C4-2B (cell line): ENCODE measurements at regions not wholly inside any gene's neighbourhood (a gene's known extent, or its start where the extent isn't known, plus 50 kb on each side); places are given as distances from the start of the nearest gene placed in this dataset.

Source experiments
- ZFX ChIP-seq: fragments of 450-650 bp; IDR thresholded peaks from 2 replicates; pipeline ENCODE4 v1.6.1; 2017
- TF ChIP-seq, protein P1 (sequence below): fragments of 450-650 bp; conservative IDR thresholded peaks from 2 replicates; pipeline ENCODE4 v1.5.1; 2017; ENCODE audit warnings: mild to moderate bottlenecking

DNA sequence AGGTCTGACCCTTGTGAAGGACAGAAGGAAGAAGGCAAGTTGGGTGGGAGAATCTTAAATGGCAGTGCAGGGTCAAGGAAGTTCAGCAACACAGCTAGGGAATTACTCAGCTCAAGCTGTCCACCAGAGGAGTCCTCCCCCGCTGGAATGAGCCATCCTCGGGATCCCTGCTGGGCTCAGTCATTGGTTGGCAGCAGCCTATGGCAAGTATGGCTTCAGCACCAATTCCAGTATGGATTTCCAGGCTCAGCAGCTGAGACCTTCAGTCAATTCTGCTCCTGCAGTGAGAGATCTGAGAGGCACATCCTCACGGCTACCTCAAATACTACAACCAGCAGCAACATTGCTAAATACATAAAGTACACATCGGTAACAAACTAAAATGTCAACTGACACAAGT, 280.6 kb upstream of the PIK3R1 start:
- TF ChIP-seq, protein P1, sequence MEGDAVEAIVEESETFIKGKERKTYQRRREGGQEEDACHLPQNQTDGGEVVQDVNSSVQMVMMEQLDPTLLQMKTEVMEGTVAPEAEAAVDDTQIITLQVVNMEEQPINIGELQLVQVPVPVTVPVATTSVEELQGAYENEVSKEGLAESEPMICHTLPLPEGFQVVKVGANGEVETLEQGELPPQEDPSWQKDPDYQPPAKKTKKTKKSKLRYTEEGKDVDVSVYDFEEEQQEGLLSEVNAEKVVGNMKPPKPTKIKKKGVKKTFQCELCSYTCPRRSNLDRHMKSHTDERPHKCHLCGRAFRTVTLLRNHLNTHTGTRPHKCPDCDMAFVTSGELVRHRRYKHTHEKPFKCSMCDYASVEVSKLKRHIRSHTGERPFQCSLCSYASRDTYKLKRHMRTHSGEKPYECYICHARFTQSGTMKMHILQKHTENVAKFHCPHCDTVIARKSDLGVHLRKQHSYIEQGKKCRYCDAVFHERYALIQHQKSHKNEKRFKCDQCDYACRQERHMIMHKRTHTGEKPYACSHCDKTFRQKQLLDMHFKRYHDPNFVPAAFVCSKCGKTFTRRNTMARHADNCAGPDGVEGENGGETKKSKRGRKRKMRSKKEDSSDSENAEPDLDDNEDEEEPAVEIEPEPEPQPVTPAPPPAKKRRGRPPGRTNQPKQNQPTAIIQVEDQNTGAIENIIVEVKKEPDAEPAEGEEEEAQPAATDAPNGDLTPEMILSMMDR: no peak
- TF ChIP-seq ZFX: no peak
